Keratinocyte (primary cell): ENCODE measurements at regions not wholly inside any gene's neighbourhood (a gene's known extent, or its start where the extent isn't known, plus 50 kb on each side); places are given as distances from the start of the nearest gene placed in this dataset.

ENCODE experiments used
- DNase-seq: peaks from one replicate; pipeline ENCODE4 v3.0.0-alpha.2; 2011; ENCODE audit warnings: low read depth, missing footprints, low spot score
- FAIRE-seq: peaks from 2 replicates; lab custom pipeline; 2011; peaks lifted over from hg19 to GRCh38; lab: Jason Lieb, UNC
- H2AFZ ChIP-seq: 2 replicates; pipeline ENCODE4 v1.6.0; 2012; ENCODE audit warnings: low read length, control low read depth, inconsistent platforms; ENCODE audit not compliant: control insufficient read depth
- H3K27ac ChIP-seq: 2 replicates; pipeline ENCODE4 v1.5.1; 2011; ENCODE audit warnings: low read length; ENCODE audit not compliant: control insufficient read depth, insufficient read depth
- H3K27me3 ChIP-seq: 3 replicates; pipeline ENCODE4 v1.6.0; 2011; ENCODE audit warnings: low read length; ENCODE audit not compliant: control insufficient read depth, insufficient read depth; ENCODE audit errors: extremely low read depth
- H3K36me3 ChIP-seq, 2 experiments: 2 replicates in 1 of 2; 3 replicates in 1 of 2; pipeline ENCODE4 v1.5.1; 2011; ENCODE audit warnings: low read length in 2 of 2, mild to moderate bottlenecking in 1 of 2; ENCODE audit not compliant: control insufficient read depth in 2 of 2, insufficient read depth in 2 of 2; ENCODE audit errors: extremely low read depth in 1 of 2
- H3K4me1 ChIP-seq: 3 replicates; pipeline ENCODE4 v1.5.1; 2011; ENCODE audit warnings: low read length; ENCODE audit not compliant: control insufficient read depth, insufficient read depth; ENCODE audit errors: extremely low read depth
- H3K4me2 ChIP-seq: 3 replicates; pipeline ENCODE4 v1.6.0; 2011; ENCODE audit warnings: low read depth, low read length; ENCODE audit not compliant: control insufficient read depth, insufficient read depth; ENCODE audit errors: extremely low read depth
- H3K4me3 ChIP-seq, 3 experiments: fragments of 200-600 bp in 1 of 3; sonication (generic) in 1 of 3; 2 replicates in 2 of 3; 3 replicates in 1 of 3; pipeline ENCODE4 v1.5.1; 2011 to 2016; ENCODE audit warnings: low read length in 3 of 3, mild to moderate bottlenecking in 3 of 3, control low read depth in 2 of 3, inconsistent platforms in 1 of 3, low read depth in 1 of 3, mixed read lengths in 1 of 3, mixed run types in 1 of 3, moderate library complexity in 1 of 3; ENCODE audit not compliant: control insufficient read depth in 2 of 3, insufficient read depth in 2 of 3; ENCODE audit errors: extremely low read depth in 1 of 3
- H3K79me2 ChIP-seq: 2 replicates; pipeline ENCODE4 v1.6.0; 2012; ENCODE audit warnings: low read length; ENCODE audit not compliant: control insufficient read depth, insufficient read depth
- H3K9ac ChIP-seq: 3 replicates; pipeline ENCODE4 v1.6.0; 2011; ENCODE audit warnings: low read length; ENCODE audit not compliant: control insufficient read depth, insufficient read depth; ENCODE audit errors: extremely low read depth
- H3K9me1 ChIP-seq: 3 replicates; pipeline ENCODE4 v1.6.0; 2011; ENCODE audit warnings: low read length; ENCODE audit not compliant: control insufficient read depth, insufficient read depth; ENCODE audit errors: extremely low read depth
- H3K9me3 ChIP-seq: 2 replicates; pipeline ENCODE4 v1.5.1; 2012; ENCODE audit warnings: low read depth, low read length; ENCODE audit not compliant: control insufficient read depth
- H4K20me1 ChIP-seq: 3 replicates; pipeline ENCODE4 v1.6.0; 2011; ENCODE audit warnings: low read length; ENCODE audit not compliant: control insufficient read depth, insufficient read depth; ENCODE audit errors: extremely low read depth
- EZH2 ChIP-seq: IDR thresholded peaks from one replicate; pipeline ENCODE4 v1.6.1; 2012; ENCODE audit warnings: inconsistent platforms, mild to moderate bottlenecking, low read length, moderate library complexity
- dilution Hi-C: fragments of 300-500 bp; cut with MboI; formaldehyde crosslinking; loops from one replicate; pipeline ENCODE4 v1.7.0; 2020; ENCODE audit warnings: low sequenced_read_pairs; ENCODE audit not compliant: extremely low pct_ligation_motif_present
- TF ChIP-seq, protein P1 (sequence below), 3 experiments: IDR thresholded peaks in 1 of 3; conservative IDR thresholded peaks in 1 of 3; optimal IDR thresholded peaks in 1 of 3; 2 replicates in 2 of 3; 3 replicates in 1 of 3; pipeline versions ENCODE3 to v1.5.1; 2011; ENCODE audit warnings: low read length in 3 of 3, mild to moderate bottlenecking in 3 of 3, moderate library complexity in 2 of 3, control low read depth in 1 of 3, inconsistent platforms in 1 of 3; ENCODE audit not compliant: insufficient read depth in 2 of 3; ENCODE audit errors: extremely low read depth in 1 of 3

DNA sequence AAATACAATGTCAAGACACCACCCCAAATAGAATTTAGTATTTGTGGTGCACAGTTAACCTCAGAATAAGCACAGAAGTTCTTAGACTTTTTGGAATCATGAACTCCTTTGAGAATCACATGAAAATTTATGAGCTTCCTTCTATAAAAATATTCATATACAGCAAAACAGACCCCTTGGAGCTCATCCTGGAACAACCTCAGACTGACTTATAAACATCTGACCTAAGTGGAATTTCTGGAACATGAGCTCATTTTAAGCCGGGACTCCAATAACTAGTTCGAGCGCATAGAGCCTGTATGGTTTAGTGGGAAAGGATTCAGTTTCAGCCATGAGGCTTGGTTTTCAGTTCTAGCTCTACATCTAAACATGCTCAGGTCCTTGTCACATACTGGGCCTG is 192.3 kb downstream of the DEPDC1B start:
- DNase-seq (no peak), FAIRE-seq (no peak)
- dilution Hi-C loops: no loop called here
- Histone ChIP-seq H2AFZ (no peak overlapping the region), H3K9ac (no peak overlapping the region), H3K27me3 (no peaks in the 10 kb centered on the region), H3K4me3 (no peak overlapping the region), H3K9me1 (no peaks in the 10 kb centered on the region), H3K4me2 (no peak overlapping the region), H3K36me3 (no peaks in the 10 kb centered on the region), H4K20me1 (no peaks in the 10 kb centered on the region), H3K27ac (no peak overlapping the region), H3K4me1 (no peaks in the 10 kb centered on the region), H3K79me2 (no peaks in the 10 kb centered on the region), H3K9me3 (no peaks in the 10 kb centered on the region)
- TF ChIP-seq, protein P1, sequence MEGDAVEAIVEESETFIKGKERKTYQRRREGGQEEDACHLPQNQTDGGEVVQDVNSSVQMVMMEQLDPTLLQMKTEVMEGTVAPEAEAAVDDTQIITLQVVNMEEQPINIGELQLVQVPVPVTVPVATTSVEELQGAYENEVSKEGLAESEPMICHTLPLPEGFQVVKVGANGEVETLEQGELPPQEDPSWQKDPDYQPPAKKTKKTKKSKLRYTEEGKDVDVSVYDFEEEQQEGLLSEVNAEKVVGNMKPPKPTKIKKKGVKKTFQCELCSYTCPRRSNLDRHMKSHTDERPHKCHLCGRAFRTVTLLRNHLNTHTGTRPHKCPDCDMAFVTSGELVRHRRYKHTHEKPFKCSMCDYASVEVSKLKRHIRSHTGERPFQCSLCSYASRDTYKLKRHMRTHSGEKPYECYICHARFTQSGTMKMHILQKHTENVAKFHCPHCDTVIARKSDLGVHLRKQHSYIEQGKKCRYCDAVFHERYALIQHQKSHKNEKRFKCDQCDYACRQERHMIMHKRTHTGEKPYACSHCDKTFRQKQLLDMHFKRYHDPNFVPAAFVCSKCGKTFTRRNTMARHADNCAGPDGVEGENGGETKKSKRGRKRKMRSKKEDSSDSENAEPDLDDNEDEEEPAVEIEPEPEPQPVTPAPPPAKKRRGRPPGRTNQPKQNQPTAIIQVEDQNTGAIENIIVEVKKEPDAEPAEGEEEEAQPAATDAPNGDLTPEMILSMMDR (optimal IDR thresholded peaks at IDR 0.05 in 1 of 3, IDR thresholded peaks at IDR 0.05 in 1 of 3, conservative IDR thresholded peaks at IDR 0.05 in 1 of 3; ENCODE audit: extremely low read depth in 1 of 3, insufficient read depth in 2 of 3, low read length in 3 of 3): no peak
- TF ChIP-seq EZH2: no peak

DNA sequence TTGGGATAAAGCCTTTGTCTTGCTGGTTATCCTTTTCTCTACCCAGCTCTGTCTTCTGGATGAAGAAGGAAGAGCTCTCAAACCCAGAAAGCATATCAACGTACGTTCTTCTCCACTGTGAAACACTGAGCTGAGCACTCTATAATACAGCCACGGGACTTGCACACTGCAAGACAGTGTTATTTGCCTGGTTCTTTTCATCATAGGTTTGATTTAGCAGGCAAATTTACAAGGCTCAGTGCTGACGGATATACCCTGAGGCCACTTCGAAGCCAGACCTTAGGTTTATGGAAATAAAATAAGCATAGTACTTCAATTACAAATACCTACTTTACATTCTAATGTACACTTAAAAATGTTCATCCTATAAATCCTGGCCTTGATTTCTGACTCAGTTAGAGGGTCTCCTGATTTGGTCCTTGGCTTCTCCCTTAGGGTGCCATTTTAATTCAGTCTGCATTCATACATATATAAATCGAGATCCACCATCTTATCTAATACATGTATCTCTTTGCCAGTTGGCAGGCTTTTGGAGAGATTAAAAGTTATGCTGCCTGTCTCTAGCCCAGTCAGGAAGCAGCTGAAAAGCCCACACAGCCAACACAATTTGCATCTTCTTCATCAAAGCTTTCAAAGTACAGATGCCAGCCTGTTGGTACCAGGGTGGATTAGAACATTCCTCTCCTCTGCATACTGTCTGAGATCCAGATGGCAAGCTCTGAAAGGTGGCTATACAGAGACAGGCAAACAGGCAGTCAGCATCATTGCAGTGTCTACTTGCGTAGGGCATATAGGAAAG is 194.4 kb downstream of the DEPDC1B start:
- FAIRE-seq: no peak
- dilution Hi-C loops: no loop called here

More for the DNA sequence above, 194.4 kb downstream of the DEPDC1B start:
- Histone ChIP-seq H3K36me3 (no peaks in the 10 kb centered on the region), H4K20me1 (no peaks in the 10 kb centered on the region), H3K9me1 (no peaks in the 10 kb centered on the region), H3K27me3 (no peaks in the 10 kb centered on the region), H3K79me2 (no peaks in the 10 kb centered on the region), H3K9ac (no peak overlapping the region), H3K9me3 (no peaks in the 10 kb centered on the region), H3K4me1 (no peaks in the 10 kb centered on the region), H3K4me2 (no peak overlapping the region), H2AFZ (no peak overlapping the region), H3K27ac (no peak overlapping the region), H3K4me3 (no peak overlapping the region)
- no peak for TF ChIP-seq EZH2
- TF ChIP-seq, protein P1 (optimal IDR thresholded peaks at IDR 0.05 in 1 of 3, IDR thresholded peaks at IDR 0.05 in 1 of 3, conservative IDR thresholded peaks at IDR 0.05 in 1 of 3; ENCODE audit: extremely low read depth in 1 of 3, insufficient read depth in 2 of 3, low read length in 3 of 3): no peak
- DNase-seq: no peak
